ENCODE measurements at regions not wholly inside any gene's neighbourhood (a gene's known extent, or its start where the extent isn't known, plus 50 kb on each side); places are given as distances from the start of the nearest gene placed in this dataset.

GRCh38 chr1:177708406-177708805 lies 261.5 kb downstream of the SEC16B start:
- TF ChIP-seq CTCF (IDR thresholded peaks at IDR 0.05) (no peak), POLR2AphosphoS5 (IDR thresholded peaks at IDR 0.05) (no peak), POLR2A (IDR thresholded peaks at IDR 0.05) (no peak)

All from breast epithelium (tissue), 3 donors.